ENCODE measurements at regions not wholly inside any gene's neighbourhood (a gene's known extent, or its start where the extent isn't known, plus 50 kb on each side); places are given as distances from the start of the nearest gene placed in this dataset.

DNA sequence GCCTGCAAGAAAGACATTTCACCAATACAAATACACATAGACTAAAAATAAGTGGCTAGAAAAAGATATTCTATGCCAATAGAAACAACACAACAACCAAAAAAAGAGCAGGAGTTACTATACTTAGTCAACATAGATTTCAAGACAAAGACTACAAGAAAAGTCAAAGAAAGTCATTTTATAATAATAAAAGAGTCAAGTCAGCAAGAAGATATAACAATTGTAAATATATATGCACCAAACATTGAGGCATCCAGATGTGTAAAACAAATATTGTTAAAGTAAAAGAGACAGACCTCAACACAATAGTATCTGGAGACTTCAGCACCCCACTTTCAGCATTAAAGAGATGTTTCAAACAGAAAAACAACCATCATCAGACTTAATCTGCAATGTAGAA, 104.6 kb downstream of the AMY1C start:
- no peaks in the 10 kb centered on the region for H3K9me3 ChIP-seq (ENCODE audit: control insufficient read depth in 4 of 4, low read length in 3 of 4)
- TF ChIP-seq, protein P1, sequence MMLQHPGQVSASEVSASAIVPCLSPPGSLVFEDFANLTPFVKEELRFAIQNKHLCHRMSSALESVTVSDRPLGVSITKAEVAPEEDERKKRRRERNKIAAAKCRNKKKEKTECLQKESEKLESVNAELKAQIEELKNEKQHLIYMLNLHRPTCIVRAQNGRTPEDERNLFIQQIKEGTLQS (IDR thresholded peaks at IDR 0.05) = no peak
- TF ChIP-seq RAD21 (IDR thresholded peaks at IDR 0.05) = no peak
- no peak for TF ChIP-seq TAF1 (conservative IDR thresholded peaks at IDR 0.05)
- TF ChIP-seq JUND (IDR thresholded peaks at IDR 0.05) = no peak
- no peak for TF ChIP-seq YY1 (IDR thresholded peaks at IDR 0.05)
- TF ChIP-seq, protein P2, sequence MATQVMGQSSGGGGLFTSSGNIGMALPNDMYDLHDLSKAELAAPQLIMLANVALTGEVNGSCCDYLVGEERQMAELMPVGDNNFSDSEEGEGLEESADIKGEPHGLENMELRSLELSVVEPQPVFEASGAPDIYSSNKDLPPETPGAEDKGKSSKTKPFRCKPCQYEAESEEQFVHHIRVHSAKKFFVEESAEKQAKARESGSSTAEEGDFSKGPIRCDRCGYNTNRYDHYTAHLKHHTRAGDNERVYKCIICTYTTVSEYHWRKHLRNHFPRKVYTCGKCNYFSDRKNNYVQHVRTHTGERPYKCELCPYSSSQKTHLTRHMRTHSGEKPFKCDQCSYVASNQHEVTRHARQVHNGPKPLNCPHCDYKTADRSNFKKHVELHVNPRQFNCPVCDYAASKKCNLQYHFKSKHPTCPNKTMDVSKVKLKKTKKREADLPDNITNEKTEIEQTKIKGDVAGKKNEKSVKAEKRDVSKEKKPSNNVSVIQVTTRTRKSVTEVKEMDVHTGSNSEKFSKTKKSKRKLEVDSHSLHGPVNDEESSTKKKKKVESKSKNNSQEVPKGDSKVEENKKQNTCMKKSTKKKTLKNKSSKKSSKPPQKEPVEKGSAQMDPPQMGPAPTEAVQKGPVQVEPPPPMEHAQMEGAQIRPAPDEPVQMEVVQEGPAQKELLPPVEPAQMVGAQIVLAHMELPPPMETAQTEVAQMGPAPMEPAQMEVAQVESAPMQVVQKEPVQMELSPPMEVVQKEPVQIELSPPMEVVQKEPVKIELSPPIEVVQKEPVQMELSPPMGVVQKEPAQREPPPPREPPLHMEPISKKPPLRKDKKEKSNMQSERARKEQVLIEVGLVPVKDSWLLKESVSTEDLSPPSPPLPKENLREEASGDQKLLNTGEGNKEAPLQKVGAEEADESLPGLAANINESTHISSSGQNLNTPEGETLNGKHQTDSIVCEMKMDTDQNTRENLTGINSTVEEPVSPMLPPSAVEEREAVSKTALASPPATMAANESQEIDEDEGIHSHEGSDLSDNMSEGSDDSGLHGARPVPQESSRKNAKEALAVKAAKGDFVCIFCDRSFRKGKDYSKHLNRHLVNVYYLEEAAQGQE (IDR thresholded peaks at IDR 0.05) = no peak
- no peak for TF ChIP-seq HNF4G (IDR thresholded peaks at IDR 0.05)
- no peak for TF ChIP-seq NR2F2 (IDR thresholded peaks at IDR 0.05)
- TF ChIP-seq, protein P3, sequence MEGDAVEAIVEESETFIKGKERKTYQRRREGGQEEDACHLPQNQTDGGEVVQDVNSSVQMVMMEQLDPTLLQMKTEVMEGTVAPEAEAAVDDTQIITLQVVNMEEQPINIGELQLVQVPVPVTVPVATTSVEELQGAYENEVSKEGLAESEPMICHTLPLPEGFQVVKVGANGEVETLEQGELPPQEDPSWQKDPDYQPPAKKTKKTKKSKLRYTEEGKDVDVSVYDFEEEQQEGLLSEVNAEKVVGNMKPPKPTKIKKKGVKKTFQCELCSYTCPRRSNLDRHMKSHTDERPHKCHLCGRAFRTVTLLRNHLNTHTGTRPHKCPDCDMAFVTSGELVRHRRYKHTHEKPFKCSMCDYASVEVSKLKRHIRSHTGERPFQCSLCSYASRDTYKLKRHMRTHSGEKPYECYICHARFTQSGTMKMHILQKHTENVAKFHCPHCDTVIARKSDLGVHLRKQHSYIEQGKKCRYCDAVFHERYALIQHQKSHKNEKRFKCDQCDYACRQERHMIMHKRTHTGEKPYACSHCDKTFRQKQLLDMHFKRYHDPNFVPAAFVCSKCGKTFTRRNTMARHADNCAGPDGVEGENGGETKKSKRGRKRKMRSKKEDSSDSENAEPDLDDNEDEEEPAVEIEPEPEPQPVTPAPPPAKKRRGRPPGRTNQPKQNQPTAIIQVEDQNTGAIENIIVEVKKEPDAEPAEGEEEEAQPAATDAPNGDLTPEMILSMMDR (IDR thresholded peaks at IDR 0.05; ENCODE audit: low read depth, low read length, missing input control) = no peak

DNA sequence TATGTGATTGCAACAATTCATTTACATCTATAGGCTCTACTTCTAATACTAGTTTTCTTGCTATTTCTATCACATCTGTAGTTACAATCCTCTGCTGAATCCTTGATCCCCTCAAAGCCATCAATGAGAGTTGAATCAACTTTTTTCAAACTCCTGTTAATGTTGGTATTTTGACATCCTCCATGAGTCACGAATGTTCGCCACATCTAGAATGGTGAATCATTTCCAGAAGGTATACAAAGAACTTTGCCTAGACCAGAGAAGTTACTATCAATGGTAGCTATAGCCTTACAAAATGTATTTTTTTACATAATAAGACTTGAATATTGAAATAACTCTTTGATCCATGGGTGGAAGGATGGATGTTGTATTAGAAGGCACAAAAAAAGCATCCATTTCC, 110.0 kb downstream of the AMY1C start:
- Histone ChIP-seq H3K4me3 (ENCODE audit: low read depth in 1 of 3, low read length in 3 of 3) (no peak overlapping the region), H3K9me3 (ENCODE audit: control insufficient read depth in 4 of 4, low read length in 3 of 4) (no peaks in the 10 kb centered on the region), H3K27ac (ENCODE audit: low read depth in 1 of 2, low read length in 2 of 2) (no peak overlapping the region), H3K4me1 (ENCODE audit: control insufficient read depth in 4 of 4, insufficient read depth in 4 of 4, low read length in 3 of 4) (no peaks in the 10 kb centered on the region), H3K27me3 (ENCODE audit: control insufficient read depth in 4 of 4, insufficient read depth in 4 of 4, low read length in 3 of 4) (no peaks in the 10 kb centered on the region), H3K36me3 (ENCODE audit: control insufficient read depth in 4 of 4, insufficient read depth in 3 of 4, low read depth in 1 of 4, low read length in 3 of 4) (no peaks in the 10 kb centered on the region), H3K9ac (ENCODE audit: low read depth in 1 of 2, low read length in 2 of 2) (no peak overlapping the region)
- 74% methylated on average over 2 of the region's 2 CpGs for WGBS
- DNase-seq (ENCODE audit: low spot score) = no peak
- TF ChIP-seq, protein P3 (IDR thresholded peaks at IDR 0.05; ENCODE audit: low read depth, low read length, missing input control) = no peak
- TF ChIP-seq TAF1 (conservative IDR thresholded peaks at IDR 0.05) = no peak
- TF ChIP-seq, protein P1 (IDR thresholded peaks at IDR 0.05) = no peak
- TF ChIP-seq HNF4G (IDR thresholded peaks at IDR 0.05) = no peak
- TF ChIP-seq RAD21 (IDR thresholded peaks at IDR 0.05) = no peak
- TF ChIP-seq, protein P2 (IDR thresholded peaks at IDR 0.05) = no peak
- no peak for TF ChIP-seq JUND (IDR thresholded peaks at IDR 0.05)
- TF ChIP-seq, protein P4, sequence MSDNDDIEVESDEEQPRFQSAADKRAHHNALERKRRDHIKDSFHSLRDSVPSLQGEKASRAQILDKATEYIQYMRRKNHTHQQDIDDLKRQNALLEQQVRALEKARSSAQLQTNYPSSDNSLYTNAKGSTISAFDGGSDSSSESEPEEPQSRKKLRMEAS (IDR thresholded peaks at IDR 0.05) = no peak
- no peak for TF ChIP-seq FOXA2 (IDR thresholded peaks at IDR 0.05)
- no peak for TF ChIP-seq SP1 (IDR thresholded peaks at IDR 0.05)

More for the DNA sequence above, 104.6 kb downstream of the AMY1C start:
- no peaks in the 10 kb centered on the region for H3K36me3 ChIP-seq (ENCODE audit: control insufficient read depth in 4 of 4, insufficient read depth in 3 of 4, low read depth in 1 of 4, low read length in 3 of 4)
- no peak for DNase-seq (ENCODE audit: low spot score)
- H3K4me1 ChIP-seq (ENCODE audit: control insufficient read depth in 4 of 4, insufficient read depth in 4 of 4, low read length in 3 of 4) = no peaks in the 10 kb centered on the region
- H3K27ac ChIP-seq (ENCODE audit: low read depth in 1 of 2, low read length in 2 of 2) = no peak overlapping the region
- H3K9ac ChIP-seq (ENCODE audit: low read depth in 1 of 2, low read length in 2 of 2) = no peak overlapping the region
- H3K4me3 ChIP-seq (ENCODE audit: low read depth in 1 of 3, low read length in 3 of 3) = no peak overlapping the region
- H3K27me3 ChIP-seq (ENCODE audit: control insufficient read depth in 4 of 4, insufficient read depth in 4 of 4, low read length in 3 of 4) = no peaks in the 10 kb centered on the region

All from liver (tissue), 8 donors.